Tibial artery (tissue), 4 donors: ENCODE measurements at regions not wholly inside any gene's neighbourhood (a gene's known extent, or its start where the extent isn't known, plus 50 kb on each side); places are given as distances from the start of the nearest gene placed in this dataset.
A peak's percentile ranks its signal among the peaks of the same experiment; 100 is the strongest.

Source experiments
- DNase-seq, 2 donors: peaks; one replicate each; pipeline ENCODE4 v3.0.0-alpha.2; 2019
- H3K27ac ChIP-seq, 2 donors: fragments of 200-600 bp; sonication (generic) in 1 of 2; 1 replicate in 1 of 2; 2 replicates in 1 of 2; pipeline ENCODE4 v1.5.1; 2018 to 2019; ENCODE audit warnings: mild to moderate bottlenecking in 1 of 2
- H3K27me3 ChIP-seq, 2 donors: fragments of 200-600 bp; sonication (generic) in 1 of 2; one replicate each; pipeline versions ENCODE4 v1.5.1 to v1.6.0; 2016 to 2019
- H3K36me3 ChIP-seq, 3 donors: fragments of 200-600 bp; sonication (generic) in 2 of 3; one replicate each; pipeline ENCODE4 v1.5.1; 2016 to 2019; ENCODE audit warnings: mild to moderate bottlenecking in 2 of 3
- H3K4me1 ChIP-seq, 4 donors: fragments of 200-600 bp; sonication (generic) in 2 of 4; 1 replicate in 3 of 4; 2 replicates in 1 of 4; pipeline ENCODE4 v1.5.1; 2016 to 2019
- H3K4me3 ChIP-seq, 2 donors: fragments of 200-600 bp; sonication (generic) in 1 of 2; 1 replicate in 1 of 2; 2 replicates in 1 of 2; pipeline ENCODE4 v1.5.1; 2018 to 2019; ENCODE audit warnings: mild to moderate bottlenecking in 2 of 2
- H3K9me3 ChIP-seq, 3 donors: fragments of 200-600 bp; sonication (generic) in 1 of 3; one replicate each; pipeline ENCODE4 v1.5.1; 2016 to 2019
- intact Hi-C: fragments of 100-400 bp; cut with DNase I; formaldehyde crosslinking; loops from one replicate; pipeline ENCODE4 v1.15.0; 2023; ENCODE audit warnings: low total_unique reads
- TF ChIP-seq, protein P1 (sequence below), 2 experiments: fragments of 200-600 bp in 1 of 2; fragments of 450-650 bp in 1 of 2; IDR thresholded peaks; one replicate each; pipeline ENCODE4 v1.5.1; 2017 to 2019; ENCODE audit warnings: antibody characterized with exemption in 2 of 2, mild to moderate bottlenecking in 1 of 2, moderate library complexity in 1 of 2

- H3K4me1 ChIP-seq = peaks cover 0 to 11% (median 0%) of the 10 kb centered on the region in 4 donors
- TF ChIP-seq, protein P1, sequence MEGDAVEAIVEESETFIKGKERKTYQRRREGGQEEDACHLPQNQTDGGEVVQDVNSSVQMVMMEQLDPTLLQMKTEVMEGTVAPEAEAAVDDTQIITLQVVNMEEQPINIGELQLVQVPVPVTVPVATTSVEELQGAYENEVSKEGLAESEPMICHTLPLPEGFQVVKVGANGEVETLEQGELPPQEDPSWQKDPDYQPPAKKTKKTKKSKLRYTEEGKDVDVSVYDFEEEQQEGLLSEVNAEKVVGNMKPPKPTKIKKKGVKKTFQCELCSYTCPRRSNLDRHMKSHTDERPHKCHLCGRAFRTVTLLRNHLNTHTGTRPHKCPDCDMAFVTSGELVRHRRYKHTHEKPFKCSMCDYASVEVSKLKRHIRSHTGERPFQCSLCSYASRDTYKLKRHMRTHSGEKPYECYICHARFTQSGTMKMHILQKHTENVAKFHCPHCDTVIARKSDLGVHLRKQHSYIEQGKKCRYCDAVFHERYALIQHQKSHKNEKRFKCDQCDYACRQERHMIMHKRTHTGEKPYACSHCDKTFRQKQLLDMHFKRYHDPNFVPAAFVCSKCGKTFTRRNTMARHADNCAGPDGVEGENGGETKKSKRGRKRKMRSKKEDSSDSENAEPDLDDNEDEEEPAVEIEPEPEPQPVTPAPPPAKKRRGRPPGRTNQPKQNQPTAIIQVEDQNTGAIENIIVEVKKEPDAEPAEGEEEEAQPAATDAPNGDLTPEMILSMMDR (IDR thresholded peaks at IDR 0.05) = no peak
- no peak overlapping the region for H3K27ac ChIP-seq
- H3K36me3 ChIP-seq = no peaks in the 10 kb centered on the region
- H3K9me3 ChIP-seq = no peaks in the 10 kb centered on the region
- DNase-seq = no peak
- intact Hi-C loops = no loop called here
- H3K4me3 ChIP-seq = no peak overlapping the region
- no peaks in the 10 kb centered on the region for H3K27me3 ChIP-seq
Observed at GRCh38 chr5:124924729-124925128, 178.3 kb upstream of the ZNF608 start.

DNA sequence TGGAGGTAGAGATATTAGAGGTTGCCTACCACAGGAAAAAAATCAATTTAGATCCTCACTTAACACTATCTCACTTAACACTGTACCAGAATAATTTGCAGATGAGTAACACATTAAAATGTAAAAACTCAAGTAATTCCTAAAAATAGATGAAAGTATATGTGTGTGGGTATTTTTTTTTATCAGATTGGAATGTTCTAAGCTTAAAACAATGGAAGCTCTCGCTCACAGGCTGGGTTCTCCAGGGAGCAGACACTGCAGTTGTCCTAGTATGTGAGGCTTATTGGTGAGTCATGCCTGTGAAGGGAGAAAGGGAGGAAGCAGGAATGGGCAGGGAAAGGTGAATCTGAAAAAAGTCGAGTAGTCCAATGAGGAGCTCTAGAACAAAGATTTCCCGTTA, 181.3 kb upstream of the ZNF608 start:
- intact Hi-C loops = no loop called here
- Histone ChIP-seq H3K9me3 (no peaks in the 10 kb centered on the region), H3K4me1 (peaks cover 0 to 11% (median under 1%) of the 10 kb centered on the region in 4 donors), H3K4me3 (no peak overlapping the region), H3K27me3 (no peaks in the 10 kb centered on the region), H3K27ac (no peak overlapping the region), H3K36me3 (no peaks in the 10 kb centered on the region)
- TF ChIP-seq, protein P1 (IDR thresholded peaks at IDR 0.05) = no peak
- no peak for DNase-seq

DNA sequence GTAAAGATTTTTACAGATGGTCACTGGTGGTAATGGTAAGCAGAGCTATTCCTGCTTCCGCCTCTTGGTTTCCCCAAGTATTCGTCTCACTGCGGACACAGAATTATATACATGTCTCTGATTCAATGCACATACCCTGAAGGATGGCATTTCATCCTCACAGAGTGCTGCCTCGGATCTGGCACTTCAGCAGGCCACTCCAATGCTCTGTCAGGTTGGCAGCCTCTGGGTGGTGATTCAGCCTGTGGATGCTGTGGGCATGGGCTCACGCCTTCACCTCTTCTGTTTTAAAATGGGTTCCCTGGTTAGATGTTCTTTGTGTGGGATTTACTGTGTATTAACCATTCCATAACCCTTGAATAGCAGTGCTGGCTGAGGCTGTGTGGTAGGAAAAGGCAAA, 182.6 kb upstream of the ZNF608 start:
- peaks cover 0 to 9% (median 6%) of the 10 kb centered on the region in 4 donors for H3K4me1 ChIP-seq
- TF ChIP-seq, protein P1 (IDR thresholded peaks at IDR 0.05) = no peak
- intact Hi-C loops = no loop called here
- no peak overlapping the region for H3K27ac ChIP-seq
- H3K36me3 ChIP-seq = no peaks in the 10 kb centered on the region
- no peak overlapping the region for H3K4me3 ChIP-seq
- no peaks in the 10 kb centered on the region for H3K9me3 ChIP-seq
- no peak for DNase-seq
- H3K27me3 ChIP-seq = no peaks in the 10 kb centered on the region

- Histone ChIP-seq H3K4me3 (no peak overlapping the region), H3K9me3 (no peaks in the 10 kb centered on the region), H3K27ac (peak overlapping the region in 1 of 2 donors; percentile 17), H3K4me1 (peaks cover 0 to 9% (median 6%) of the 10 kb centered on the region in 4 donors), H3K36me3 (no peaks in the 10 kb centered on the region), H3K27me3 (no peaks in the 10 kb centered on the region)
- DNase-seq = no peak
- intact Hi-C loops = no loop called here
- TF ChIP-seq, protein P1 (IDR thresholded peaks at IDR 0.05) = no peak
Observed at GRCh38 chr5:124932791-124933600, 186.6 kb upstream of the ZNF608 start.

- no peak overlapping the region for H3K4me3 ChIP-seq
- TF ChIP-seq, protein P1 (IDR thresholded peaks at IDR 0.05) = no peak
- H3K27me3 ChIP-seq = no peaks in the 10 kb centered on the region
- no peaks in the 10 kb centered on the region for H3K36me3 ChIP-seq
- H3K27ac ChIP-seq = no peak overlapping the region
- H3K4me1 ChIP-seq = peaks cover 0 to 9% (median 6%) of the 10 kb centered on the region in 4 donors
- intact Hi-C loops = no loop called here
- DNase-seq = no peak
- H3K9me3 ChIP-seq = no peaks in the 10 kb centered on the region
Observed at GRCh38 chr5:124935065-124935464, 188.6 kb upstream of the ZNF608 start.
